HUES48 (cell line): ENCODE measurements at regions not wholly inside any gene's neighbourhood (a gene's known extent, or its start where the extent isn't known, plus 50 kb on each side); places are given as distances from the start of the nearest gene placed in this dataset.
"Not testable (repeated sequence)": the region's sequence is repeated elsewhere in the genome, so short reads cannot be mapped to it uniquely, and the experiment has no call there.

Experiments used
- H3K27ac ChIP-seq: one replicate; pipeline ENCODE4 v1.7.0; 2013; ENCODE audit warnings: low read depth, low read length, inconsistent platforms
- H3K27me3 ChIP-seq: 2 replicates; pipeline ENCODE4 v1.6.1; 2013; ENCODE audit warnings: mild to moderate bottlenecking, low read length; ENCODE audit not compliant: control insufficient read depth, insufficient read depth
- H3K36me3 ChIP-seq: 2 replicates; pipeline ENCODE4 v1.6.1; 2013; ENCODE audit warnings: low read length; ENCODE audit not compliant: control insufficient read depth, insufficient read depth
- H3K4me1 ChIP-seq: 2 replicates; pipeline ENCODE4 v1.6.1; 2013; ENCODE audit warnings: mild to moderate bottlenecking, low read length; ENCODE audit not compliant: control insufficient read depth, insufficient read depth
- H3K4me3 ChIP-seq: 2 replicates; pipeline ENCODE4 v1.5.1; 2013; ENCODE audit warnings: mild to moderate bottlenecking, low read depth, low read length
- H3K9ac ChIP-seq: 2 replicates; pipeline ENCODE4 v1.6.1; 2013; ENCODE audit warnings: mild to moderate bottlenecking, low read depth, low read length, moderate library complexity
- H3K9me3 ChIP-seq: 2 replicates; pipeline ENCODE4 v1.6.1; 2013; ENCODE audit warnings: low read length; ENCODE audit not compliant: control insufficient read depth, insufficient read depth

DNA sequence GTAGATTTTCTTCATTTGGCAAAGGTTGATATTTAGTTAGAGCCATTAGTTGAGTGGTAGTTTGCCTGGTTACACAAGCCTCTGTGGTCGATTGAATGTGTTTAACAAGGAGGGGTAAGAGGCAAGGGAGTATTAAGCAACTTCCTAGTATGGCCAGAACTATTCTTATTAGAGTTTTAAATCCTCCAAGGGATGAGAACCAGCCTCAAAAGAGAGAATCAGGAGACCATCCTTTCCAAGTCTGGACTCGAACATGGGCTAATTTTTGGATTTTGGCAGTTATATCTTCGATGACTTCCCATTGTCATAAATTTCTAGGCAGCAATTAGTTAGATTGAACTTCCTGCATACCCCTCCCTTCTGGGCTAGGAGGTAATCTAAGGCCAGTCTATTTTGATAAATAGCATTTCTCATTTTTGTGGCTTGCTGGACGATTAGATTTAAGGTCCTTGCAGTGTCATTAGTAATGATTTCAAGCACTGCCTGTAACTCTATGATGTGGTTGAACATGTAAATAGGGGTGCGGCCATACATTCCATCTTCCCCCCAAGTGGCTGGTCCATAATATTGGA is 219.5 kb upstream of the KCND2 start:
- Histone ChIP-seq H3K4me1 (no peaks in the 10 kb centered on the region), H3K9me3 (no peaks in the 10 kb centered on the region), H3K4me3 (no peak overlapping the region), H3K36me3 (no peaks in the 10 kb centered on the region), H3K27ac (no peak overlapping the region), H3K27me3 (no peaks in the 10 kb centered on the region), H3K9ac (no peak overlapping the region)

GRCh38 chr7:120054376-120055100 is 218.4 kb upstream of the KCND2 start:
- no peaks in the 10 kb centered on the region for H3K9me3 ChIP-seq
- no peaks in the 10 kb centered on the region for H3K27me3 ChIP-seq
- H3K27ac ChIP-seq: no peak overlapping the region
- H3K9ac ChIP-seq: no peak overlapping the region
- H3K4me3 ChIP-seq: no peak overlapping the region
- no peaks in the 10 kb centered on the region for H3K36me3 ChIP-seq
- H3K4me1 ChIP-seq: no peaks in the 10 kb centered on the region

- Histone ChIP-seq H3K9me3 (no peaks in the 10 kb centered on the region), H3K36me3 (no peaks in the 10 kb centered on the region), H3K4me1 (no peaks in the 10 kb centered on the region), H3K27me3 (no peaks in the 10 kb centered on the region), H3K27ac (no peak overlapping the region), H3K9ac (no peak overlapping the region), H3K4me3 (no peak overlapping the region)
Observed at GRCh38 chr7:120055300-120055699, 217.7 kb upstream of the KCND2 start.

DNA sequence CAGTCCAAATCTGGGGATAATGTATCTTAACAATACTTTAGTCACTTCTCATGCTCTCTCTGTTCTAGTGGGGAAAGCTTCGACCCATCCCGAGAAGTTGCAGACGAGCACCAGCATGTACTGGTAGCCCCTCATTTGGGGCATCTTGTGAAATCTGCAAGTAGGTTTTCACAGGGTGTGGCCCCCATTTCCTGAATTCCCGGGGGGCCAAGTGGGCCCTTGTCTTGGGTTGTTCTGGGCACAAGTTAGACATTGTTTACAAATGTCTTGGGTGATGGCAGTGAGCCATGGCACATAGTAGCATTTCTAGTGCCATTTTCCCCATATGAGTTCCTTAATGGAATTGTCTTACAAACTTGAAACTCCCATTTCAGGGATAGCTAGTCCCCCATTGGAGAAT is 216.7 kb upstream of the KCND2 start:
- H3K9me3 ChIP-seq: no peaks in the 10 kb centered on the region
- no peaks in the 10 kb centered on the region for H3K36me3 ChIP-seq
- H3K4me3 ChIP-seq: no peak overlapping the region
- H3K27me3 ChIP-seq: no peaks in the 10 kb centered on the region
- H3K4me1 ChIP-seq: no peaks in the 10 kb centered on the region
- H3K9ac ChIP-seq: no peak overlapping the region
- H3K27ac ChIP-seq: no peak overlapping the region

DNA sequence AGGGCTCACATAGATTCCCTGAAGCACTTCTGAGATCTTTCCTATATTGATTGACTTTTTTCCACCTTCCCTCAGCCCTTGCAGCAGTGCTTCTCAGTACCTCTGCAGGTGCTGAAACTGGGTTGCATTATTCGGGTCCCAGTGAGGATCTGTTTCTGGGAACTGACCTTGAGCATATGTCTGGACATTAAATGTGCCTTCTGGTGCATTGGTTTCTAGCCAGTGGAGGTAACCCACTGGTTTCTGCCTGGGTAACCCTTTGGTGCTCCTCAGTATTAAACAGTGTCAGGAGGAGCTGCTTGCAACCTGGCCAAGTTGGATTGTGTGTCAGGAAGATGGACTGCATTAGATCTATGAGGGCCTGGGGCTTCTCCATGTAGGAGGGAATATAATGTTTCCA is 213.3 kb upstream of the KCND2 start:
- H3K9me3 ChIP-seq: no peaks in the 10 kb centered on the region
- no peaks in the 10 kb centered on the region for H3K36me3 ChIP-seq
- H3K9ac ChIP-seq: no peak overlapping the region
- H3K27me3 ChIP-seq: no peaks in the 10 kb centered on the region
- no peaks in the 10 kb centered on the region for H3K4me1 ChIP-seq
- H3K27ac ChIP-seq: no peak overlapping the region
- no peak overlapping the region for H3K4me3 ChIP-seq

DNA sequence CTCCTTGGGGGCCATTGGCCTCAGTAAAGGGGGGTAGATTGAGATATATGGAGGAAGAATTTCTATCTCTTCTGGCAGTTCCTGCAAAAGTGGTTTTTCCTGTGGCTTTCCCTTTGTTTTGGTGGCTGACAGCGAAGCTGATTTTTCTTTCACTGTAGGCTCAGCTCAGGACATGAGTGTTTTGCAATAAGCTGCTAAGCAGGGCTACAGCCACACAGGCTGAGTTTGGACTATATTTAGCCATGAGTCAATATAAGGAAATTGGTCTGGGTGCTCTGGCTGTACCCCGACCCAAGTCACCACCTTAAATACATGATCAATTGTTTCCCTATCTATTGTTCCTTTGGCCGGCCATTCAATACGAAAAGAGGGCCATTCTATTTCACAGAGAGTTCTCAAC is 212.7 kb upstream of the KCND2 start:
- Histone ChIP-seq H3K4me1 (no peaks in the 10 kb centered on the region), H3K36me3 (no peaks in the 10 kb centered on the region), H3K9ac (no peak overlapping the region), H3K9me3 (no peaks in the 10 kb centered on the region), H3K27ac (no peak overlapping the region), H3K4me3 (no peak overlapping the region), H3K27me3 (no peaks in the 10 kb centered on the region)

DNA sequence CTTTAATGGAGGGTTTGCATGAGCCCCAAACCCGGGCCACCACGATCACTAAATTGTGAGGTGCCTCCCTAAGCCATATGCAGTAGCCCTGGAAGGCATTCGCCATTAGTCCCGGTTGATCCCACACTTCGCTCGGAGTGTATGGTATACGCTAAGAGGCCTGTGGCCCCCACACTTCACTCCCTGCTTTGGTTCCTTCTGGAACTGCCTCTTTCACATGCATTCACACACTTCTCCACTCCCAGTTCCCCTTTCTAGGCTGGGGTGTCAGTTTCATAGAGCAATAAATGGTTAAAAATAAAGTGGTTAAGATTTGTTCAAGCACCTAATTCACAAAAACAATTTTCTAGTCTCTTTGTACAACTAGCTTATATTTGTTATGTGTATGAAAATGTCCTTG is 212.1 kb upstream of the KCND2 start:
- H3K4me1 ChIP-seq: no peaks in the 10 kb centered on the region

DNA sequence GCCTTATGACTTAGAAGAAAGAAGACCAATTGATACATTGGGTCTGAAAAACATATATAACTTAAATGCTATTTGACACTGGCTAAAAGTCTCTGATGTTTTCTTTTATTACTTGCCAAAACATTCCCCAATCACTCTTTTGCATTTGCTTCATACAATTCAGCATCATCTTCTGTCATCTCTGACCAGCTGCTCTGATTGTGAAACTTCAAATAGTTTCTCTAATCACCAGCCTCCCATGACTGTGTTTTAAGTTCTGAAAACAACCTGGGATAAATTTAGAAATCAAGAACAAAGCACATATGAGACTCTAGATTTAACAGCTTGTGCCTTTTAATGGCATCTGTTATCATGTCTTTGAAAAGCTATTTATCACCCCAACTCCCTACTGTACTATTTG is 208.4 kb upstream of the KCND2 start:
- H3K9ac ChIP-seq: no peak overlapping the region
- H3K27me3 ChIP-seq: no peaks in the 10 kb centered on the region
- no peaks in the 10 kb centered on the region for H3K4me1 ChIP-seq
- no peak overlapping the region for H3K27ac ChIP-seq
- H3K9me3 ChIP-seq: peaks cover 6% of the 10 kb centered on the region; the same call in 1 of the 2 replicates
- H3K36me3 ChIP-seq: no peaks in the 10 kb centered on the region
- H3K4me3 ChIP-seq: no peak overlapping the region

More for the DNA sequence above, 212.1 kb upstream of the KCND2 start:
- H3K27ac ChIP-seq: no peak overlapping the region
- H3K36me3 ChIP-seq: no peaks in the 10 kb centered on the region
- no peak overlapping the region for H3K4me3 ChIP-seq
- no peaks in the 10 kb centered on the region for H3K27me3 ChIP-seq
- H3K9ac ChIP-seq: no peak overlapping the region
- H3K9me3 ChIP-seq: no peaks in the 10 kb centered on the region

DNA sequence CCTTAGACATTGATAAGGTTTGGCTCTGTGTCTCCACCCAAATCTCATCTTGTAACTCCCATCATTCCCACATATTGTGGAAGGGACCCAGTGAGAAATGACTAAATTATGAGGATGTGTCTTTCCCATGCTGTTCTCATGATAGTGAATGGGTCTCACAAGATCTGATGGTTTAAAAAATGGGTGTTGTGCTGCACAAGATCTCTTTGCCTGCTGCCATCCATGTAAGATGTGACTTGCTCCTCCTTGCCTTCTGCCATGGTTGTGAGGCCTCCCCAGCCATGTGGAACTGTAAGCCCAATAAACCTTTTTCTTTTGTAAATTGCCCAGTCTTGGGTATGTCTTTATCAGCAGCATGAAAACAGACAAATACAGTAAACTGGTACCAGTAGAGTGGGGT is 206.1 kb upstream of the KCND2 start:
- not testable (repeated sequence) for H3K36me3 ChIP-seq, H3K27ac ChIP-seq, H3K4me1 ChIP-seq, H3K4me3 ChIP-seq, H3K9me3 ChIP-seq, H3K9ac ChIP-seq, H3K27me3 ChIP-seq

- Histone ChIP-seq H3K36me3 (no peaks in the 10 kb centered on the region), H3K9ac (no peak overlapping the region), H3K4me3 (no peak overlapping the region), H3K4me1 (no peaks in the 10 kb centered on the region), H3K9me3 (peaks cover 6% of the 10 kb centered on the region; the same call in 1 of the 2 replicates), H3K27me3 (no peaks in the 10 kb centered on the region), H3K27ac (no peak overlapping the region)
Observed at GRCh38 chr7:120070201-120070600, 202.8 kb upstream of the KCND2 start.

GRCh38 chr7:120077777-120078176 is 195.2 kb upstream of the KCND2 start:
- H3K9me3 ChIP-seq: no peaks in the 10 kb centered on the region
- H3K4me1 ChIP-seq: no peaks in the 10 kb centered on the region
- no peaks in the 10 kb centered on the region for H3K36me3 ChIP-seq
- H3K27me3 ChIP-seq: no peaks in the 10 kb centered on the region
- no peak overlapping the region for H3K27ac ChIP-seq
- no peak overlapping the region for H3K9ac ChIP-seq
- H3K4me3 ChIP-seq: no peak overlapping the region
